ENCODE measurements at regions not wholly inside any gene's neighbourhood (a gene's known extent, or its start where the extent isn't known, plus 50 kb on each side); places are given as distances from the start of the nearest gene placed in this dataset.

- H3K9me3 ChIP-seq (ENCODE audit: control insufficient read depth, low read length) = no peaks in the 10 kb centered on the region
- H3K36me3 ChIP-seq (ENCODE audit: control insufficient read depth, insufficient read depth, low read length) = no peaks in the 10 kb centered on the region
- no peak overlapping the region for H3K4me3 ChIP-seq (ENCODE audit: insufficient read depth, low read depth, low read length, poor library complexity, severe bottlenecking)
- H3K4me1 ChIP-seq (ENCODE audit: control insufficient read depth, insufficient read depth, low read length, poor library complexity, severe bottlenecking) = no peaks in the 10 kb centered on the region
- H3K27ac ChIP-seq (ENCODE audit: insufficient read depth, low read length, poor library complexity, severe bottlenecking) = no peak overlapping the region
- H3K27me3 ChIP-seq (replicated peaks; ENCODE audit: control insufficient read depth, insufficient read depth, low read length, poor library complexity, severe bottlenecking) = no peaks in the 10 kb centered on the region
- DNase-seq = no peak
Measured at GRCh38 chr7:68321076-68321639, 1277.1 kb upstream of the AUTS2 start.

- no peaks in the 10 kb centered on the region for H3K4me1 ChIP-seq (ENCODE audit: control insufficient read depth, insufficient read depth, low read length, poor library complexity, severe bottlenecking)
- no peak overlapping the region for H3K27ac ChIP-seq (ENCODE audit: insufficient read depth, low read length, poor library complexity, severe bottlenecking)
- H3K9me3 ChIP-seq (ENCODE audit: control insufficient read depth, low read length) = no peaks in the 10 kb centered on the region
- H3K4me3 ChIP-seq (ENCODE audit: insufficient read depth, low read depth, low read length, poor library complexity, severe bottlenecking) = no peak overlapping the region
- no peaks in the 10 kb centered on the region for H3K27me3 ChIP-seq (replicated peaks; ENCODE audit: control insufficient read depth, insufficient read depth, low read length, poor library complexity, severe bottlenecking)
- no peak for DNase-seq
- H3K36me3 ChIP-seq (ENCODE audit: control insufficient read depth, insufficient read depth, low read length) = no peaks in the 10 kb centered on the region
Measured at GRCh38 chr7:68321776-68322496, 1276.3 kb upstream of the AUTS2 start.

- no peaks in the 10 kb centered on the region for H3K4me1 ChIP-seq (ENCODE audit: control insufficient read depth, insufficient read depth, low read length, poor library complexity, severe bottlenecking)
- H3K9me3 ChIP-seq (ENCODE audit: control insufficient read depth, low read length) = no peaks in the 10 kb centered on the region
- no peak overlapping the region for H3K4me3 ChIP-seq (ENCODE audit: insufficient read depth, low read depth, low read length, poor library complexity, severe bottlenecking)
- H3K36me3 ChIP-seq (ENCODE audit: control insufficient read depth, insufficient read depth, low read length) = no peaks in the 10 kb centered on the region
- DNase-seq = no peak
- H3K27me3 ChIP-seq (replicated peaks; ENCODE audit: control insufficient read depth, insufficient read depth, low read length, poor library complexity, severe bottlenecking) = no peaks in the 10 kb centered on the region
- H3K27ac ChIP-seq (ENCODE audit: insufficient read depth, low read length, poor library complexity, severe bottlenecking) = no peak overlapping the region
Measured at GRCh38 chr7:68324621-68325020, 1273.7 kb upstream of the AUTS2 start.

- no peaks in the 10 kb centered on the region for H3K4me1 ChIP-seq (ENCODE audit: control insufficient read depth, insufficient read depth, low read length, poor library complexity, severe bottlenecking)
Measured at GRCh38 chr7:68334216-68334615, 1264.1 kb upstream of the AUTS2 start.

GRCh38 chr7:68334636-68335272 is 1263.5 kb upstream of the AUTS2 start:
- no peaks in the 10 kb centered on the region for H3K36me3 ChIP-seq (ENCODE audit: control insufficient read depth, insufficient read depth, low read length)
- no peak overlapping the region for H3K27ac ChIP-seq (ENCODE audit: insufficient read depth, low read length, poor library complexity, severe bottlenecking)
- no peaks in the 10 kb centered on the region for H3K4me1 ChIP-seq (ENCODE audit: control insufficient read depth, insufficient read depth, low read length, poor library complexity, severe bottlenecking)
- H3K4me3 ChIP-seq (ENCODE audit: insufficient read depth, low read depth, low read length, poor library complexity, severe bottlenecking) = no peak overlapping the region
- no peaks in the 10 kb centered on the region for H3K27me3 ChIP-seq (replicated peaks; ENCODE audit: control insufficient read depth, insufficient read depth, low read length, poor library complexity, severe bottlenecking)
- DNase-seq = no peak
- no peaks in the 10 kb centered on the region for H3K9me3 ChIP-seq (ENCODE audit: control insufficient read depth, low read length)

More at GRCh38 chr7:68334216-68334615, 1264.1 kb upstream of the AUTS2 start:
- no peak for DNase-seq
- no peak overlapping the region for H3K27ac ChIP-seq (ENCODE audit: insufficient read depth, low read length, poor library complexity, severe bottlenecking)
- no peaks in the 10 kb centered on the region for H3K27me3 ChIP-seq (replicated peaks; ENCODE audit: control insufficient read depth, insufficient read depth, low read length, poor library complexity, severe bottlenecking)
- no peak overlapping the region for H3K4me3 ChIP-seq (ENCODE audit: insufficient read depth, low read depth, low read length, poor library complexity, severe bottlenecking)
- no peaks in the 10 kb centered on the region for H3K36me3 ChIP-seq (ENCODE audit: control insufficient read depth, insufficient read depth, low read length)
- no peaks in the 10 kb centered on the region for H3K9me3 ChIP-seq (ENCODE audit: control insufficient read depth, low read length)

GRCh38 chr7:68336594-68336993 is 1261.7 kb upstream of the AUTS2 start:
- Histone ChIP-seq H3K9me3 (ENCODE audit: control insufficient read depth, low read length) (peaks cover 3% of the 10 kb centered on the region), H3K4me1 (ENCODE audit: control insufficient read depth, insufficient read depth, low read length, poor library complexity, severe bottlenecking) (no peaks in the 10 kb centered on the region), H3K36me3 (ENCODE audit: control insufficient read depth, insufficient read depth, low read length) (no peaks in the 10 kb centered on the region), H3K27ac (ENCODE audit: insufficient read depth, low read length, poor library complexity, severe bottlenecking) (no peak overlapping the region), H3K4me3 (ENCODE audit: insufficient read depth, low read depth, low read length, poor library complexity, severe bottlenecking) (no peak overlapping the region), H3K27me3 (replicated peaks; ENCODE audit: control insufficient read depth, insufficient read depth, low read length, poor library complexity, severe bottlenecking) (no peaks in the 10 kb centered on the region)
- DNase-seq = no peak

- Histone ChIP-seq H3K4me1 (ENCODE audit: control insufficient read depth, insufficient read depth, low read length, poor library complexity, severe bottlenecking) (no peaks in the 10 kb centered on the region), H3K36me3 (ENCODE audit: control insufficient read depth, insufficient read depth, low read length) (no peaks in the 10 kb centered on the region), H3K4me3 (ENCODE audit: insufficient read depth, low read depth, low read length, poor library complexity, severe bottlenecking) (no peak overlapping the region), H3K27ac (ENCODE audit: insufficient read depth, low read length, poor library complexity, severe bottlenecking) (no peak overlapping the region), H3K9me3 (ENCODE audit: control insufficient read depth, low read length) (no peaks in the 10 kb centered on the region), H3K27me3 (replicated peaks; ENCODE audit: control insufficient read depth, insufficient read depth, low read length, poor library complexity, severe bottlenecking) (no peaks in the 10 kb centered on the region)
- DNase-seq = no peak
Measured at GRCh38 chr7:68348401-68348800, 1249.9 kb upstream of the AUTS2 start.

- Histone ChIP-seq H3K27ac (ENCODE audit: insufficient read depth, low read length, poor library complexity, severe bottlenecking) (no peak overlapping the region), H3K4me1 (ENCODE audit: control insufficient read depth, insufficient read depth, low read length, poor library complexity, severe bottlenecking) (no peaks in the 10 kb centered on the region), H3K27me3 (replicated peaks; ENCODE audit: control insufficient read depth, insufficient read depth, low read length, poor library complexity, severe bottlenecking) (no peaks in the 10 kb centered on the region), H3K36me3 (ENCODE audit: control insufficient read depth, insufficient read depth, low read length) (no peaks in the 10 kb centered on the region), H3K9me3 (ENCODE audit: control insufficient read depth, low read length) (no peaks in the 10 kb centered on the region), H3K4me3 (ENCODE audit: insufficient read depth, low read depth, low read length, poor library complexity, severe bottlenecking) (no peak overlapping the region)
- DNase-seq = no peak
Measured at GRCh38 chr7:68362745-68363518, 1235.3 kb upstream of the AUTS2 start.

GRCh38 chr7:68364886-68365625 is 1233.2 kb upstream of the AUTS2 start:
- no peaks in the 10 kb centered on the region for H3K27me3 ChIP-seq (replicated peaks; ENCODE audit: control insufficient read depth, insufficient read depth, low read length, poor library complexity, severe bottlenecking)
- H3K9me3 ChIP-seq (ENCODE audit: control insufficient read depth, low read length) = no peaks in the 10 kb centered on the region
- H3K36me3 ChIP-seq (ENCODE audit: control insufficient read depth, insufficient read depth, low read length) = no peaks in the 10 kb centered on the region
- H3K27ac ChIP-seq (ENCODE audit: insufficient read depth, low read length, poor library complexity, severe bottlenecking) = no peak overlapping the region
- H3K4me1 ChIP-seq (ENCODE audit: control insufficient read depth, insufficient read depth, low read length, poor library complexity, severe bottlenecking) = no peaks in the 10 kb centered on the region
- H3K4me3 ChIP-seq (ENCODE audit: insufficient read depth, low read depth, low read length, poor library complexity, severe bottlenecking) = no peak overlapping the region
- DNase-seq = no peak
